PFSK-1 (cell line): ENCODE measurements at regions not wholly inside any gene's neighbourhood (a gene's known extent, or its start where the extent isn't known, plus 50 kb on each side); places are given as distances from the start of the nearest gene placed in this dataset.

ENCODE experiments used
- POLR2AphosphoS5 ChIP-seq: IDR thresholded peaks from 2 replicates; pipeline ENCODE4 v1.6.1; 2012; ENCODE audit warnings: low read depth, mild to moderate bottlenecking, control low read depth, low read length, moderate library complexity
- SIN3A ChIP-seq: IDR thresholded peaks from 2 replicates; pipeline ENCODE4 v1.6.1; 2012; ENCODE audit warnings: mild to moderate bottlenecking, low read length, moderate library complexity, borderline replicate concordance; ENCODE audit not compliant: insufficient read depth
- TAF1 ChIP-seq: IDR thresholded peaks from 2 replicates; pipeline ENCODE4 v1.6.1; 2012; ENCODE audit warnings: low read length, control low read depth, borderline replicate concordance; ENCODE audit not compliant: insufficient read depth

- TF ChIP-seq POLR2AphosphoS5 (no peak), TAF1 (no peak), SIN3A (no peak)
Measured at GRCh38 chr20:40540166-40540565, 148.9 kb downstream of the MAFB start.
